Stimulated activated naive CD8-positive, alpha-beta T cell treated with anti-CD3 and anti-CD28 coated beads, Interleukin-15, amount 100 ng/mL, for 72 hours (primary cell): ENCODE measurements at regions not wholly inside any gene's neighbourhood (a gene's known extent, or its start where the extent isn't known, plus 50 kb on each side); places are given as distances from the start of the nearest gene placed in this dataset.

Experiments used
- ATAC-seq: fragments of 150-1000 bp; cut with Tn5 transposase; 2 replicates; pipeline ENCODE4 v1.10.0; 2021; ENCODE audit warnings: mild to moderate bottlenecking, moderate library complexity
- DNase-seq, 2 donors: peaks; one replicate each; pipeline ENCODE4 v3.0.0; 2021 to 2022
- H3K27ac Mint-ChIP-seq, 2 donors: one replicate each; pipeline ENCODE4 v1.8.0; 2022; ENCODE audit warnings: mild to moderate bottlenecking in 2 of 2, mixed read lengths in 2 of 2, moderate library complexity in 2 of 2
- H3K27me3 Mint-ChIP-seq: one replicate; pipeline ENCODE4 v1.8.0; 2022; ENCODE audit warnings: mixed read lengths
- H3K4me1 Mint-ChIP-seq: one replicate; pipeline ENCODE4 v1.8.0; 2022; ENCODE audit warnings: mild to moderate bottlenecking, mixed read lengths
- H3K4me3 Mint-ChIP-seq, 2 donors: one replicate each; pipeline ENCODE4 v1.8.0; 2022; ENCODE audit warnings: mild to moderate bottlenecking in 2 of 2, mixed read lengths in 2 of 2, moderate library complexity in 1 of 2
- H3K9me3 Mint-ChIP-seq, 2 donors: one replicate each; pipeline ENCODE4 v1.8.0; 2022; ENCODE audit warnings: mixed read lengths in 2 of 2

DNA sequence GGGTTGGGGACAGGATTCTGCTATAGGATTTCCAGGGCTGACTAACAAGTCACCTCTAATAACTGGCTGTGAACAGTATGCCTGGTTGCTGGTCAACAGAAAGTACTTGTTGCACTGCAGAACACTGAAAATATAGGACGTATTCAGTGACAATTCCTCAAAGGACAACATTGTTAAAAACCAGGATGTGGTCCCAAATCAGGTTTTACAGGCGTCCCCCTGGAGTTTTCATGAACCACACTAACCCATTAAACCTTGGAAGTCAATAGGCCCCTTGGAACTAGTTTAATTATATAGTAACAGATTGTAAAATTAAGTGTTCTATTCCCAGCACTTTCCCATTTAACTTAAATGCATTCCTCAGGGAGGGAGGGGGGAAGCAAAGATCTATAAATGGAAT, 495.4 kb downstream of the TBC1D4 start:
- H3K9me3 Mint-ChIP-seq, result no peaks in the 10 kb centered on the region
- H3K4me3 Mint-ChIP-seq, result no peak overlapping the region
- no peak overlapping the region for H3K27ac Mint-ChIP-seq
- DNase-seq (no peak), ATAC-seq (no peak)
- no peaks in the 10 kb centered on the region for H3K4me1 Mint-ChIP-seq
- no peaks in the 10 kb centered on the region for H3K27me3 Mint-ChIP-seq

DNA sequence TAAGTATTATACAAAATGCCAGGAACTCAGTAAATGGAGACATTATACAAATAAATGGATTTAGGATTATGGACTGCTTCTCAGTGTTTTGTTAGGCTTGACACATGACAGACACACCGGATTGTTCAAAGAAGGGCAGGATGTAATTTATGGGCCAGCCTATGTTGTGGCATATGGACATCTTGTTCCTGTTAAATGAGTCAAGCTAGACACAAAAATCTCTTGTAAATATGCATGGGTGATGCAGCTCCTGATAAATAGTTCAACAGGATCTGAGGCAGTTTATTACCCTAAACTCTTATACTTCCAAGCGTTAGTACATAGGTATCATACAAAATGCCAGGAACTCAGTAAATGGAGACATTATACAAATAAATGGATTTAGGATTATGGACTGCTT, 502.3 kb downstream of the TBC1D4 start:
- Mint-ChIP-seq H3K4me1 (no peaks in the 10 kb centered on the region), H3K9me3 (no peaks in the 10 kb centered on the region), H3K27ac (no peak overlapping the region), H3K27me3 (peaks cover 7% of the 10 kb centered on the region), H3K4me3 (no peak overlapping the region)
- ATAC-seq (no peak), DNase-seq (no peak)

DNA sequence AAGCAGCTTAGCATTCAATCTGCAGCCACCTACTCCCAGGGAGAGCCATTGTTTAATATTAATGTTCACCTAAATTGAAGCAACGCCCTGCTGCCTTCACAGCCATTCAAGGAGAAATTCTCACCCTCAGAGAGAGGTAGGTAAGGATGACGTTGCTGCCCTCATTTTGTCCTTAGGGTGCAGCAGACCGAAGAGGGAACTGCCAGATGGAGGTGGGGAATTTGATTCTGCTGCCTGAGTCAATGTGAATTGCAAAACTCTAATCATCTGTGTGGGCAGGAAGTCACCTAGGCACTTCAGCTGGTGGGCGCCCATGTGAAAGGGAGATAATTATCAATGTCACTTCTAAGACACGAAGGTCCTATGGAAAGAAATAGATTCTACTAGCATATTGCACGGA, 503.4 kb downstream of the TBC1D4 start:
- no peaks in the 10 kb centered on the region for H3K4me1 Mint-ChIP-seq

DNA sequence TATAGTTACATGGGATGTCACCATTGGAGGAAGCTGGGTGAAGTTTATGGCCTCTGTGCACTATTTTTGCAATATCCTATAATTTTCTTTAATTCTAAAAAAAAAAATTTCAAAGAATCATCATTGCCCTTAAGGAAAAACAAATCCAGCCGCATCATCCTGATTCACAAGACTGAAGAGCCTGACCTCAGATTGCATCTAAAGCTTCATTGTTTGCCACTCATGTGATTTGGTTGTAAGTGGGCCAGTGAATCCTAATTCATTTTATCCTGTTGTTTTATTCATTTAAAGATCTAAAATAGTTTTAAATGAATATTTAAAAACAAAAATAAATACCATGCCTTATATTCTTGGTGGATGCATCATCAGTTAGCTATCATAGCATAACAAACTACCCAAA, 504.5 kb downstream of the TBC1D4 start:
- H3K9me3 Mint-ChIP-seq, result no peaks in the 10 kb centered on the region
- DNase-seq, result no peak

More for the DNA sequence above, 503.4 kb downstream of the TBC1D4 start:
- Mint-ChIP-seq H3K4me3 (no peak overlapping the region), H3K9me3 (no peaks in the 10 kb centered on the region), H3K27ac (no peak overlapping the region), H3K27me3 (peaks cover 8% of the 10 kb centered on the region)
- DNase-seq (no peak), ATAC-seq (no peak)

DNA sequence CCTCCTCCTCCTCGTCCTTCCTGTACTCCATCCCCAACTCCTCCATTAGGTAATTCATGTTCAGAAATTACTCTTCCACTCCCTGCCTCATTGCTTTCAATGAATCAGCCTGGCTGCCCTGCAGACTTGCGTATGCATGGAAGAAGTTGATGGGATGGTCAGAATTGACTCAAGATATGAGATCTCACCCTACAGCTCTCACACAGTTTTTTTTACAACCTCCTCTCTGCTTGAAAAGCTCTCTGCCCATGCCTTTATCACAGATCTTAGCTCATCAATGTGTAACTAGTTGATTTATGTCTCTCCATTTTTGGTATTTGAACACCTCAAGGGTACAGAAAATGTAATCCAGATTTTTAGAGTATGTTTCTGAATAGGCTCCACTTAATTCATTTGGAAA, 506.9 kb downstream of the TBC1D4 start:
- H3K4me1 Mint-ChIP-seq, result no peaks in the 10 kb centered on the region
- ATAC-seq, result no peak

More for the DNA sequence above, 504.5 kb downstream of the TBC1D4 start:
- no peak overlapping the region for H3K27ac Mint-ChIP-seq
- ATAC-seq, result no peak
- H3K27me3 Mint-ChIP-seq, result peaks cover 8% of the 10 kb centered on the region
- H3K4me3 Mint-ChIP-seq, result no peak overlapping the region
- H3K4me1 Mint-ChIP-seq, result no peaks in the 10 kb centered on the region

DNA sequence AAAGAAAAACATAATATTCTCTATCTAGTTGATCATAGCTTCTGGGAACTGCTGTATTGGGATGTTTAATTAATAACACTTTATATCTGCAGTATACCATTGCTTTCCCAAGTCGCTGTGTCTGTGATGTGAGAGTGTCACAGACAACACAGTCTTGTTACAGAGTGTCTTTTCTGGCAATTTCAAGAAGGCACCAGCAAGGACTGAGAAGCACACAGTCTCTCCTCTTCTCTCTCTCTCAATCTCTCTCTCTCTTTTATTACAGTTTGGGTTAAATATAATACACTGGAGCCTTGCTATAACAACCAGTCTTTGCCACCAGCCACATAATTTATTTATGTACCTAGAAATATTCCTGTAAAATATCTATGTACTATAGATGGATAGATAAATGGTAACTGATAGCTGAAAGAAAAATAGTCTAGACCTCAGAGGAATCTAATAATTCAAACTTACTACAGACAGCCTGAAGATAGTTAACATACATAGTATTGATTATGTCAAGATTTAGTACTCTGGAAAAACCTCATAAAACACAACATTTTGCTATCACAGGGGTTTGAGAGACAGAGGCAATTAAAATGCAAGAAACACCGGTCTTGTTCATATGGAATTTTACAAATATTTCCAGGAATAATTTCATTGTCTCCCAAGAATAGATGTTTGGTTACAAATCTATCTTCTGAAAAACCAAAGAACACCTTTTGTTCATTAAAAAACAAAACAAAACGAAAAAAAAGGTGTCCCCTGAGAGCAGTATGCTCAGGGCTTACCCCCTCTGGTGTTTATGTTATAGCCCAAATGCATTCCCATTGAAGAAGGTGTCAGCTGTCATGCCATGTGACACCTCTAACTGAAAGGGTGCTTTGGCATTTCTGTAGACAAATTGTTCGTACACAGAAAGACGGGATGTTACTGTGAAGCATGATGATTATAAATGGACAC, 507.8 kb downstream of the TBC1D4 start:
- H3K4me3 Mint-ChIP-seq, result no peak overlapping the region
- H3K27ac Mint-ChIP-seq, result no peak overlapping the region
- DNase-seq, result no peak
- H3K27me3 Mint-ChIP-seq, result peaks cover 8% of the 10 kb centered on the region
- H3K4me1 Mint-ChIP-seq, result no peaks in the 10 kb centered on the region
- no peak for ATAC-seq
- no peaks in the 10 kb centered on the region for H3K9me3 Mint-ChIP-seq

More for the DNA sequence above, 506.9 kb downstream of the TBC1D4 start:
- Mint-ChIP-seq H3K27ac (no peak overlapping the region), H3K4me3 (no peak overlapping the region), H3K27me3 (peaks cover 8% of the 10 kb centered on the region), H3K9me3 (no peaks in the 10 kb centered on the region)
- DNase-seq, result no peak

DNA sequence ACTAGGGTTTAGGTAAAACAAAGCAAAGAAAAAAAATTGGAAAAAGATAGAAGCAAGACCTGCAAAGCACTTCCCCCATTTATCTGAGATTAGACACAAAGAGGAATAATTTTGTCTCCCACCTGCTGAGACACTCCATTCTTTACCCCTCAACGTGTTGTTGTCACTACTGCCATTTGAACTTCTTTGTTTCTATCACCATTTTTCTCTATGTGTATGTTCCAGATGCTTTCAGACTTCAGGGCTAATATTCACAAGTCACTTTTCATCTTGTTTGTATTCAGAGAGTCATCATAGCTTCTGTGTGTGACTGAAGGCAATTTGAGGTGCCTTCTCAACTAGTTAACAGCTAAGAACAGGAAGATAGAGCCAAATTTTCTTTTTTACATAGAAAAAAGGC, 512.5 kb downstream of the TBC1D4 start:
- H3K4me1 Mint-ChIP-seq, result no peaks in the 10 kb centered on the region
- H3K27ac Mint-ChIP-seq, result no peak overlapping the region
- no peak for DNase-seq
- peaks cover 8% of the 10 kb centered on the region for H3K27me3 Mint-ChIP-seq
- H3K9me3 Mint-ChIP-seq, result no peaks in the 10 kb centered on the region
- ATAC-seq, result no peak
- H3K4me3 Mint-ChIP-seq, result no peak overlapping the region

DNA sequence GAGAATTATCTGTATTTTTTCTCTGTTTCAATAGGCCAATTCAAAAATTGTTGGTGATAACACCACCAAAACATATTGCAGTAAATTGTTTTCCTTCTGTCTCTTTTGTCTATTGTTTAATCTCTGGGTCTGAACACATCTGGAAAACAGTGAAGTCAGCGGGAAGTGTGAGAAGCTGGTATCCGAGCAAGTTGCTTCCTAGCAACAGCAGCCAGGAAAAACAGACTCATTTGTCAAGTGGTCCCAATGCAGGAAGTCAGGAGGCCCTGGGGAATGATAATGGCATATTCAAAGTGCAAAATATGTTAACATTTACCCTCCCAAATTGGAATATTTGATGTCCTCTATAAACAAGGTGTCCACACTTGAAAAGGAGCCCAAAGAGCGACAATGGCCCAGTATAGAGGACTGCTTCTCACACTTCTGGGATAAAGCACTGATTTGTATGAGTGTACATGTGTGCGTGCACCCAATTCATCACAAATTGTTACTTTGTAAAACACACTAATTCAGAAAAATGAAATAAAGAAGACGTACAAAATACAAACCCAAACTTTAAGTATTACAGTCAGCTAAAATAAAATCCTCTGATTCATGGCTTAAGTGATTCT, 515.0 kb downstream of the TBC1D4 start:
- ATAC-seq, result no peak
- Mint-ChIP-seq H3K27ac (no peak overlapping the region), H3K4me3 (no peak overlapping the region), H3K9me3 (no peaks in the 10 kb centered on the region), H3K27me3 (peaks cover 8% of the 10 kb centered on the region), H3K4me1 (no peaks in the 10 kb centered on the region)
- DNase-seq, result no peak

DNA sequence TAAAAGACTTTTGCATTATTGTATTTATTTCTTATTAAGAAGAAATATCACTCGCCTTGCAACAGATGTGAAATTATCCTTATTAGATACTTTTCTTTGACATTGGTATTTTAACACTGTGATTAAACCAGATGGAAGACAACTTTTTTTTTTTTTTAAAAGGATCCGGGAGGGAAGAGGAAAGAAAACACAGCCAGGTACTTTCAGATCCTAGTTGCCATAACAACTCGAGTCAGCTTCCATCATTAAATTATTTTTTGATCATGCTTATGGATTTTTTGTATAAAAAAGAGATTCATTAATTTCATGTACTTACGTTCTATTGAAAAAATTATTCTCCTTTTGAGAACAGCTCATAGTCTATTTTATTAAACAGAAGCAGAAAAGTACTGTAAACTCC, 515.7 kb downstream of the TBC1D4 start:
- no peak for ATAC-seq
- H3K27ac Mint-ChIP-seq, result no peak overlapping the region
- peaks cover 8% of the 10 kb centered on the region for H3K27me3 Mint-ChIP-seq
- no peak for DNase-seq
- H3K4me3 Mint-ChIP-seq, result no peak overlapping the region
- no peaks in the 10 kb centered on the region for H3K4me1 Mint-ChIP-seq
- no peaks in the 10 kb centered on the region for H3K9me3 Mint-ChIP-seq

DNA sequence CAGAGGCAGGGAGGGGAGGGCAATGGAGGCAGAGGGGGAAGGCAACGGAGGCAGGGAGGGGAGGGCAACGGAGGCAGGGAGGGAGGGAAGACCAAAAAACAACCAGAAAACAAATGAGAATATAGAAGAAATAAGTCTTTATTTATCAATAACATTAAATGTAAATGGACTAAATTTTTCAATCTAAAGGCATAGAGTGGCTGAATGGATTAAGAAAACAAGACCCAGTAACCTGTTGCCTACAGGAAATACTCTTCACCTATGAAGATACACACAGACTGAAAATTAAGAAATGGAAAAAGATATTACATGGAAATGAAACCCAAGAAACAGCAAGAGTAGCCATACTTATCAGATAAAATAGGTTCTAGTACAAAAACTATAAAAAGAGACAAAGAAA, 536.3 kb downstream of the TBC1D4 start:
- ATAC-seq (no peak), DNase-seq (no peak)
- H3K4me1 Mint-ChIP-seq, result no peaks in the 10 kb centered on the region
- no peak overlapping the region for H3K4me3 Mint-ChIP-seq
- H3K27ac Mint-ChIP-seq, result no peak overlapping the region
- H3K27me3 Mint-ChIP-seq, result no peaks in the 10 kb centered on the region
- peaks cover 19 to 38% of the 10 kb centered on the region in 2 donors for H3K9me3 Mint-ChIP-seq

DNA sequence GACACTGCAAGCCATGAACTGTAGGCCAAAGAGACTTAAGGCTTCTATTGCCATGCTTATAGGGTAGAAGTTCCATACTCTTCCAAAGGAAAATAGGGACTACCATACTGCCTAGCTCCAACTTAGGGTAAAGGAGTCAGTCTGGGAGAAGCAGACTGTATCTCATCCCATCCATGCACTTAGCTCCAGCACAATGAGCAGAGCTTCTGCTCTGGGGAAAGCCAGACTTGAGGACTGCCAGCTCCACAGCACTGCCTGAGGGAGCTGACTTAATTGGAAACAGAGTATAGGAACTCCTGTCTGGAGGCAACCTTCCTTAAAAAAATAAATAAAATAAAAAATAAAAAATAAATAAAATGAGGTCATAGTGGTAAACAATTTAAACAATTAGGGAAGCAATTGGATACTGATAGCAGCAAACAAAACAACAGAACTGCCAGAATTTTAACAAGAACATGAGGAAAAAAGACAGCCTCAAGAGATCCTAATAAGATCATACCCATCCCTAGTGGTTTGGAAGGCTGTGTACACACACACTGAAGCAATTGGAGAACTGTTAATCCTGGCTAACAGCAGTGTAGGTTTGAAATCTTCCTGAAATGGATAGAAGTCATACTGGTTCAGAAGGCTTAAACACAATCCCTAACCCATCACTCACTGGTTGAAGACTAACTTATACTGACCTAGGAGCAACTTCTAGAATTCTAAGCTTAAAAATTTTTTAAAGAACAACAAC, 550.1 kb downstream of the TBC1D4 start:
- DNase-seq, result no peak
- H3K9me3 Mint-ChIP-seq, result peaks cover 10 to 19% of the 10 kb centered on the region in 2 donors
- no peak overlapping the region for H3K27ac Mint-ChIP-seq
- no peak for ATAC-seq
- no peaks in the 10 kb centered on the region for H3K4me1 Mint-ChIP-seq
- H3K4me3 Mint-ChIP-seq, result no peak overlapping the region
- no peaks in the 10 kb centered on the region for H3K27me3 Mint-ChIP-seq

DNA sequence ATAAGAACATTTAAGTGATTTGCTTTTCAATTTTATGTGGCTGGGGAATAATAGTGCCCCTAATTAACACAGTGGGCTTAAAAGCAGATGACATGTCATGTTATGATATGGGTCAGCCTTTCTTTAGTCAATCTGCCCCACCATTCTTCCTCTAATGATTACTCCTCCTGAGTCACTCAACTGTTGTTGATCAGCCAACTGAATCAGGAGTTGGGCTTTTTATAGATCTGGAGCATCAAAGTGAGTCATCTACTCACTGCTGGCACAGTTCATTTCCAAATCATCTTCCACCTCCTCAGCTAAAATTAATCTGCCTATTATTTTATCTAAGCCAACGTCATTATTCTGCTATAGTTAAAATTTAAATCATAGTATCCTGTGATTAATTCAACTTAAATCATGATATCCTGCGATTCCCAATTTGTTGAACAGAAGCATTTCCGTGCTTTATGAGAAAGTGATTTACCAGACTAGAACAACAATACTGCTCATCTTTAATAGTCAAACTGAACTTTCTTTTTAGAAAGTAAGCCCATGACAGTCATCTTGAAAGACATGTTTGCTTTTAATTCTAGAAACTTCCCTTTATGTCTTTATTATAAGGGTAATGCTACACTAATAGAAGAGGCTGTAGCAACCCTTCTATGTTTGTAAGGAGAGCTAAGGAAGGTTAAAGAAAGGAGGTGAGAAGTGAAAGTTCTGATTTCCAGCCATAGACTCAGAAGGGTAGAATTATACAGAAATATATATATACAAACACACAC, 551.4 kb downstream of the TBC1D4 start:
- Mint-ChIP-seq H3K4me1 (no peaks in the 10 kb centered on the region), H3K4me3 (no peak overlapping the region), H3K27ac (no peak overlapping the region), H3K27me3 (no peaks in the 10 kb centered on the region), H3K9me3 (peaks cover 17 to 18% of the 10 kb centered on the region in 2 donors)
- DNase-seq, result no peak
- no peak for ATAC-seq

DNA sequence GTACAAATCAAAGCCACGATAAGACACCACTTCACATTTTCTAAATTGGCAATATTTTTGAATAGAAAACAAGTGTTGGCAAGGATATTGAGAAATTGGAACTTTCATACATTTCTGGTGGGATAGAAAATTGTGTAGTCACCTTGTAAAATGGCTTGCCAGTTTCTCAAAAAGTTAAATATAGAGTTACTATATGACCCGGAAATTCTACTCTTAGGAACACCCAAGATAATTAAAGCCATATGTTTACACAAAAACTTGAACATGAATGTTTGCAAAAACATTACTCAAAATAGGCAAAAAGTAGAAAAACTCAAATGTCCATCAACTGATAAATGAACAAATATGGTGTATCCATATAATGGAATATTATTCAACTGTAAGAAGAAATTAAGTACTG, 552.5 kb downstream of the TBC1D4 start:
- Mint-ChIP-seq H3K9me3 (peaks cover 9 to 17% of the 10 kb centered on the region in 2 donors), H3K27ac (no peak overlapping the region), H3K4me1 (no peaks in the 10 kb centered on the region), H3K4me3 (no peak overlapping the region), H3K27me3 (no peaks in the 10 kb centered on the region)
- no peak for DNase-seq
- no peak for ATAC-seq

DNA sequence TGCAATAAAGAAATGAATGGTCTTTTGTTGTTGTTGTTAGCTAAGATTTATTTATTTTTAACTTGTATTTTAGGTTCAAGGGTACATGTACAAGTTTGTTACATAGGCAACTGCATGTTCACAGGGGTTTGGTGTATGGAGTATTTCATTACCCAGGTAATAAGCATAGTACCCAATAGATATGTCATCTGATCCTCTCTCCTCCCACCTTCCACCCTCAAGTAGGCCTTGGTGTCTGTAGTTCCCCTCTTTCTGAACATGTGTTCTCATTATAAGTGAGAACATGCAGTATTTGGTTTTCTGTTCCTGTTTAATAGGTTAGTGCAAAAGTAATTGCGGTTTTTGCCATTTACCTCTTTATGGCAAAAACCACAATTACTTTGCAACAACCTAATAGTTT, 554.1 kb downstream of the TBC1D4 start:
- no peak for DNase-seq
- Mint-ChIP-seq H3K27ac (no peak overlapping the region), H3K27me3 (no peaks in the 10 kb centered on the region), H3K9me3 (peaks cover 5 to 11% of the 10 kb centered on the region in 2 donors), H3K4me3 (no peak overlapping the region), H3K4me1 (no peaks in the 10 kb centered on the region)
- no peak for ATAC-seq

DNA sequence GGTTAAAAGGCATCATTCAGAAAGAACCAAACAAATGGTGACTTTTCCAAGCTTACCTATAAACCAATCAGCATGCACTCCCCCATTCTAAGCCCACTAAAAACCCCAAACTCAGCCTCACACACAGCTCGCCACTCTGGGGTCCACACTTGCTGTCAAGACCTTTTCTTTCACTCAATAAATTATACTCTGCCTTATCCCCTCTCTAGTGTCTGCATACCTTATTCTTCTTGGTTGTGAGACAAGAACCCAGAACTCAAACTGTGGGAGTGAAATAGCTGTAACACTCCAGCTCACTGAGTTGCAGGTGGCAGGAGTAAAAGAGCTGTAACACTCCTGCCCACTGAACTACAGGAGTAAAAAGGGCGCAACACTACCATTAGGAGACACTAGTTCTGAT, 559.0 kb downstream of the TBC1D4 start:
- H3K27ac Mint-ChIP-seq, result no peak overlapping the region
- H3K27me3 Mint-ChIP-seq, result no peaks in the 10 kb centered on the region
- ATAC-seq (no peak), DNase-seq (no peak)
- H3K4me3 Mint-ChIP-seq, result no peak overlapping the region
- H3K9me3 Mint-ChIP-seq, result peaks cover 8 to 11% of the 10 kb centered on the region in 2 donors
- no peaks in the 10 kb centered on the region for H3K4me1 Mint-ChIP-seq
